K562 (cell line): ENCODE measurements at regions not wholly inside any gene's neighbourhood (a gene's known extent, or its start where the extent isn't known, plus 50 kb on each side); places are given as distances from the start of the nearest gene placed in this dataset.

Source experiments
- ATAC-seq: fragments of 200-7000 bp; cut with Tn5 transposase; 3 replicates; pipeline ENCODE4 v1.9.1; 2020; ENCODE audit warnings: moderate library complexity
- BruUV-seq: library from RNA; stranded (reverse); fragments of 400-500 nt; replicated peaks from 2 replicates; lab custom pipeline; 2021; lab: Mats Ljungman, UMichigan
- CTCF ChIA-PET: fragments of 300-600 bp; formaldehyde crosslinking; extraction: SDS; loops from one replicate; lab custom pipeline; 2021; ENCODE audit warnings: low intra/inter-chr PET ratio; lab: Yijun Ruan, JAX
- POLR2A ChIA-PET: fragments of 300-600, 350-650 bp; sonication (Branson Sonifier 250); formaldehyde crosslinking; extraction: SDS; loops from one replicate; lab custom pipeline; 2021; ENCODE audit warnings: antibody characterized with exemption, inconsistent platforms; lab: Yijun Ruan, JAX
- DNase-seq, 4 experiments: peaks; one replicate each; pipeline versions ENCODE4 v3.0.0 to v3.0.0-alpha.2; 2011 to 2018; ENCODE audit warnings: low spot score in 3 of 4, mixed read lengths in 3 of 4; ENCODE audit errors: extremely low read depth in 1 of 4
- FAIRE-seq: peaks from 2 replicates; lab custom pipeline; 2011; peaks lifted over from hg19 to GRCh38; lab: Jason Lieb, UNC
- H2AFZ ChIP-seq: 2 replicates; pipeline ENCODE4 v1.6.0; 2011; ENCODE audit warnings: low read depth, low read length, control low read depth, inconsistent platforms
- H3K27ac ChIP-seq: fragments of 200-600 bp; 3 replicates; pipeline ENCODE4 v1.8.0; 2011; ENCODE audit warnings: low read depth, mild to moderate bottlenecking, control low read depth, inconsistent platforms, low read length, moderate library complexity, mixed read lengths; ENCODE audit errors: extremely low read depth
- H3K27me3 ChIP-seq, 2 experiments: fragments of 300-600 bp in 1 of 2; 2 replicates in 1 of 2; 3 replicates in 1 of 2; pipeline versions ENCODE4 v1.6.0 to v1.8.0; 2011; ENCODE audit warnings: inconsistent platforms in 2 of 2, low read length in 2 of 2, mild to moderate bottlenecking in 1 of 2, mixed read lengths in 1 of 2, moderate library complexity in 1 of 2; ENCODE audit not compliant: control insufficient read depth in 2 of 2, insufficient read depth in 2 of 2
- H3K36me3 ChIP-seq: fragments of 300-600 bp; 3 replicates; pipeline ENCODE4 v1.8.0; 2011; ENCODE audit warnings: mild to moderate bottlenecking, low read length, inconsistent platforms; ENCODE audit not compliant: control insufficient read depth, insufficient read depth
- H3K4me1 ChIP-seq, 2 experiments: fragments of 200-600 bp in 1 of 2; replicated peaks in 1 of 2; 2 replicates in 1 of 2; 3 replicates in 1 of 2; pipeline versions ENCODE4 v1.5.1 to v1.8.0; 2011; ENCODE audit warnings: inconsistent platforms in 2 of 2, low read length in 2 of 2, mild to moderate bottlenecking in 1 of 2, mixed read lengths in 1 of 2, moderate library complexity in 1 of 2; ENCODE audit not compliant: control insufficient read depth in 2 of 2, insufficient read depth in 2 of 2
- H3K4me2 ChIP-seq: 2 replicates; pipeline ENCODE4 v1.6.1; 2011; ENCODE audit warnings: low read length, control low read depth, inconsistent platforms, mixed read lengths; ENCODE audit not compliant: insufficient read depth
- H3K4me3 ChIP-seq: fragments of 200-600 bp; sonication (generic), shearing (Covaris generic); 2 replicates; pipeline ENCODE4 v1.5.1; 2016; ENCODE audit warnings: control low read depth, inconsistent platforms
- H3K79me2 ChIP-seq: fragments of 200-600 bp; 3 replicates; pipeline ENCODE4 v1.8.0; 2011; ENCODE audit warnings: low read length, inconsistent platforms; ENCODE audit not compliant: control insufficient read depth, insufficient read depth
- H3K9ac ChIP-seq, 2 experiments: 2 replicates each; pipeline versions ENCODE4 v1.6.0 to v1.6.1; 2011; ENCODE audit warnings: low read depth in 2 of 2, low read length in 2 of 2, control low read depth in 1 of 2, inconsistent platforms in 1 of 2, mild to moderate bottlenecking in 1 of 2, mixed read lengths in 1 of 2; ENCODE audit not compliant: insufficient read depth in 1 of 2
- H3K9me1 ChIP-seq: one replicate; pipeline ENCODE4 v1.6.0; 2011; ENCODE audit warnings: inconsistent platforms, mild to moderate bottlenecking, low read length, moderate library complexity; ENCODE audit not compliant: control insufficient read depth, insufficient read depth
- H3K9me3 ChIP-seq: replicated peaks from 2 replicates; pipeline ENCODE4 v1.5.1; 2011; ENCODE audit warnings: low read depth, low read length, inconsistent platforms; ENCODE audit not compliant: control insufficient read depth, insufficient read depth
- H4K20me1 ChIP-seq: replicated peaks from 2 replicates; pipeline ENCODE4 v1.6.1; 2011; ENCODE audit warnings: low read length, inconsistent platforms, mixed read lengths; ENCODE audit not compliant: control insufficient read depth, insufficient read depth
- CREB1 ChIP-seq, 2 experiments: sonication (generic) in 1 of 2; formaldehyde crosslinking in 1 of 2; IDR thresholded peaks; 2 replicates each; pipeline versions ENCODE4 v1.6.1 to v1.8.0; 2012 to 2022; ENCODE audit warnings: inconsistent platforms in 1 of 2, mild to moderate bottlenecking in 1 of 2, missing genetic modification reagents in 1 of 2, moderate library complexity in 1 of 2
- HIVEP1 ChIP-seq: fragments of 250-450 bp; sonication (Bioruptor Pico); IDR thresholded peaks from 2 replicates; pipeline ENCODE4 v1.4.0; 2020; ENCODE audit warnings: mild to moderate bottlenecking
- PHF8 ChIP-seq: fragments of 200-600 bp; sonication (generic); IDR thresholded peaks from 2 replicates; pipeline ENCODE4 v1.6.1; 2012; ENCODE audit warnings: mixed run types, mild to moderate bottlenecking, inconsistent platforms, low read length, moderate library complexity, borderline replicate concordance
- POLR3A ChIP-seq: IDR thresholded peaks from 2 replicates; pipeline ENCODE4 v1.6.1; 2011; ENCODE audit warnings: borderline replicate concordance, mild to moderate bottlenecking, moderate library complexity; ENCODE audit not compliant: insufficient read length, insufficient read depth; ENCODE audit errors: extremely low read depth
- ZNF778 ChIP-seq: fragments of 450-650 bp; formaldehyde crosslinking; IDR thresholded peaks from 2 replicates; pipeline ENCODE4 v1.4.0; 2020; ENCODE audit warnings: mild to moderate bottlenecking, moderate library complexity
- WGBS: fragments of 100-300 bp; shearing (Covaris generic); methylation state at CpG from one replicate; pipeline ENCODE4 v1.1.6; 2016; ENCODE audit warnings: low coverage, mixed read lengths; ENCODE audit not compliant: insufficient coverage; ENCODE audit errors: missing lambda C conversion rate; 5-methylcytosine and 5-hydroxymethylcytosine counted together
- in situ Hi-C: fragments of 300-500 bp; cut with MboI; formaldehyde crosslinking; loops from 4 replicates; pipeline ENCODE4 v1.15.0; 2018; ENCODE audit warnings: inconsistent platforms, mixed read lengths
- intact Hi-C: fragments of 100-400 bp; cut with micrococcal nuclease; formaldehyde crosslinking; loops from 2 replicates; pipeline ENCODE4 v1.14.2; 2022
- TF ChIP-seq, protein P1 (sequence below): fragments of 250-450 bp; sonication (Bioruptor Pico); IDR thresholded peaks from 2 replicates; pipeline ENCODE4 v1.4.0; 2020; ENCODE audit warnings: mild to moderate bottlenecking
- TF ChIP-seq, protein P2 (sequence below): sonication (generic); formaldehyde crosslinking; IDR thresholded peaks from 2 replicates; pipeline ENCODE4 v1.8.0; 2022; ENCODE audit warnings: mild to moderate bottlenecking, missing genetic modification reagents
- TF ChIP-seq, protein P3 (sequence below), 2 experiments: fragments of 450-650 bp; conservative IDR thresholded peaks; 2 replicates each; pipeline ENCODE4 v1.6.1; 2017; ENCODE audit warnings: mild to moderate bottlenecking in 2 of 2, moderate library complexity in 2 of 2
- TF ChIP-seq, protein P4 (sequence below): fragments of 250-450 bp; sonication (Bioruptor Pico); IDR thresholded peaks from 2 replicates; pipeline ENCODE4 v1.5.0; 2020; ENCODE audit warnings: mild to moderate bottlenecking
- TF ChIP-seq, protein P5 (sequence below): sonication (generic); formaldehyde crosslinking; IDR thresholded peaks from 2 replicates; pipeline ENCODE4 v1.8.0; 2022; ENCODE audit warnings: mild to moderate bottlenecking, low read depth, missing genetic modification reagents

DNA sequence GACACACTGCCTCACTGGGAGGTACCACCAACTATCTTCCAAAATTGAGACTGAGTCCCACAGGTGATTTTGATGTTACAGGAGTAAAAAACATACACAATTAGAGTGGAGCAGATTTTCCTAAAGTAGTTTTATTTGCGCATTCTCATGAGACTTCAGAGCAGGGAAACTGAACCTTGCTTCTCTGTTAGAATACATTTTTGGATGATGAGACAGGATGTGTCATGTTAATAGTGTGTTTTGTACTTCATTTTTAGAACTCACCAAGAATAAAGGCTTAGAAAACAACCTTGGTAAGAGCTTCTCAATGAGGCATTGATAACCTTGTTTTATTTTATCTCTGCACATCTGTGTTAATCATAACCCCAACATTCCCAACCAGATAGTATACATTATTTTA, 310.2 kb upstream of the GALNT5 start (continued):
- TF ChIP-seq ZNF778 (CRISPR knock-in tag) (no peak), CREB1 (IDR thresholded peaks at IDR 0.05) (no peak), CREB1 (CRISPR knock-in tag; IDR thresholded peaks at IDR 0.05) (no peak), PHF8 (no peak), POLR3A (no peak)
- TF ChIP-seq, protein P1, sequence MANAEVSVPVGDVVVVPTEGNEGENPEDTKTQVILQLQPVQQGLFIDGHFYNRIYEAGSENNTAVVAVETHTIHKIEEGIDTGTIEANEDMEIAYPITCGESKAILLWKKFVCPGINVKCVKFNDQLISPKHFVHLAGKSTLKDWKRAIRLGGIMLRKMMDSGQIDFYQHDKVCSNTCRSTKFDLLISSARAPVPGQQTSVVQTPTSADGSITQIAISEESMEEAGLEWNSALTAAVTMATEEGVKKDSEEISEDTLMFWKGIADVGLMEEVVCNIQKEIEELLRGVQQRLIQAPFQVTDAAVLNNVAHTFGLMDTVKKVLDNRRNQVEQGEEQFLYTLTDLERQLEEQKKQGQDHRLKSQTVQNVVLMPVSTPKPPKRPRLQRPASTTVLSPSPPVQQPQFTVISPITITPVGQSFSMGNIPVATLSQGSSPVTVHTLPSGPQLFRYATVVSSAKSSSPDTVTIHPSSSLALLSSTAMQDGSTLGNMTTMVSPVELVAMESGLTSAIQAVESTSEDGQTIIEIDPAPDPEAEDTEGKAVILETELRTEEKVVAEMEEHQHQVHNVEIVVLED (CRISPR knock-in tag) = no peak
- TF ChIP-seq, all 486 proteins: peak for 0

DNA sequence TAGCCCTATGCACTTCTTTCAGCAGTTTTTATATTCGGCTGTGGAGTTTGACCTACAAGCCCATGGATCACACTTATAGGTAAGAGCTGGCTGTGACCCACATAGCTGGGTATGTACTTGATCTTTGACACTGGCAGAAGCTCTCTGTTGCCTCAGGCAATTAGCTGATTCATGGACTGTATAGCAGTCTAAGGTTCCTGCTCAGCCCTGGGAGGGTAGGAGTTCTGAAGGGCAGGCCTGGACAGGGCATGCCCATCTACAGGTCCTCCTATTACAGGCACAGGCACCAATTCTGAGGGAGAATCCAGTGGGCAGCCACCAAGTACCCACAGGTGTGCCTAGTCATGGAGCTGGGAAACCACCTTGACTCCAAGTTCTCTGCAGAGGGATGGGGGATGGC, 301.8 kb upstream of the GALNT5 start:
- in situ Hi-C loops = no loop called here
- no peak for ATAC-seq
- TF ChIP-seq, protein P2, sequence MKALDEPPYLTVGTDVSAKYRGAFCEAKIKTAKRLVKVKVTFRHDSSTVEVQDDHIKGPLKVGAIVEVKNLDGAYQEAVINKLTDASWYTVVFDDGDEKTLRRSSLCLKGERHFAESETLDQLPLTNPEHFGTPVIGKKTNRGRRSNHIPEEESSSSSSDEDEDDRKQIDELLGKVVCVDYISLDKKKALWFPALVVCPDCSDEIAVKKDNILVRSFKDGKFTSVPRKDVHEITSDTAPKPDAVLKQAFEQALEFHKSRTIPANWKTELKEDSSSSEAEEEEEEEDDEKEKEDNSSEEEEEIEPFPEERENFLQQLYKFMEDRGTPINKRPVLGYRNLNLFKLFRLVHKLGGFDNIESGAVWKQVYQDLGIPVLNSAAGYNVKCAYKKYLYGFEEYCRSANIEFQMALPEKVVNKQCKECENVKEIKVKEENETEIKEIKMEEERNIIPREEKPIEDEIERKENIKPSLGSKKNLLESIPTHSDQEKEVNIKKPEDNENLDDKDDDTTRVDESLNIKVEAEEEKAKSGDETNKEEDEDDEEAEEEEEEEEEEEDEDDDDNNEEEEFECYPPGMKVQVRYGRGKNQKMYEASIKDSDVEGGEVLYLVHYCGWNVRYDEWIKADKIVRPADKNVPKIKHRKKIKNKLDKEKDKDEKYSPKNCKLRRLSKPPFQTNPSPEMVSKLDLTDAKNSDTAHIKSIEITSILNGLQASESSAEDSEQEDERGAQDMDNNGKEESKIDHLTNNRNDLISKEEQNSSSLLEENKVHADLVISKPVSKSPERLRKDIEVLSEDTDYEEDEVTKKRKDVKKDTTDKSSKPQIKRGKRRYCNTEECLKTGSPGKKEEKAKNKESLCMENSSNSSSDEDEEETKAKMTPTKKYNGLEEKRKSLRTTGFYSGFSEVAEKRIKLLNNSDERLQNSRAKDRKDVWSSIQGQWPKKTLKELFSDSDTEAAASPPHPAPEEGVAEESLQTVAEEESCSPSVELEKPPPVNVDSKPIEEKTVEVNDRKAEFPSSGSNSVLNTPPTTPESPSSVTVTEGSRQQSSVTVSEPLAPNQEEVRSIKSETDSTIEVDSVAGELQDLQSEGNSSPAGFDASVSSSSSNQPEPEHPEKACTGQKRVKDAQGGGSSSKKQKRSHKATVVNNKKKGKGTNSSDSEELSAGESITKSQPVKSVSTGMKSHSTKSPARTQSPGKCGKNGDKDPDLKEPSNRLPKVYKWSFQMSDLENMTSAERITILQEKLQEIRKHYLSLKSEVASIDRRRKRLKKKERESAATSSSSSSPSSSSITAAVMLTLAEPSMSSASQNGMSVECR (CRISPR knock-in tag) = no peak
- TF ChIP-seq HIVEP1 = no peak
- TF ChIP-seq, protein P3, sequence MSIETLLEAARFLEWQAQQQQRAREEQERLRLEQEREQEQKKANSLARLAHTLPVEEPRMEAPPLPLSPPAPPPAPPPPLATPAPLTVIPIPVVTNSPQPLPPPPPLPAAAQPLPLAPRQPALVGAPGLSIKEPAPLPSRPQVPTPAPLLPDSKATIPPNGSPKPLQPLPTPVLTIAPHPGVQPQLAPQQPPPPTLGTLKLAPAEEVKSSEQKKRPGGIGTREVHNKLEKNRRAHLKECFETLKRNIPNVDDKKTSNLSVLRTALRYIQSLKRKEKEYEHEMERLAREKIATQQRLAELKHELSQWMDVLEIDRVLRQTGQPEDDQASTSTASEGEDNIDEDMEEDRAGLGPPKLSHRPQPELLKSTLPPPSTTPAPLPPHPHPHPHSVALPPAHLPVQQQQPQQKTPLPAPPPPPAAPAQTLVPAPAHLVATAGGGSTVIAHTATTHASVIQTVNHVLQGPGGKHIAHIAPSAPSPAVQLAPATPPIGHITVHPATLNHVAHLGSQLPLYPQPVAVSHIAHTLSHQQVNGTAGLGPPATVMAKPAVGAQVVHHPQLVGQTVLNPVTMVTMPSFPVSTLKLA (conservative IDR thresholded peaks at IDR 0.05) = no peak
- TF ChIP-seq, protein P4, sequence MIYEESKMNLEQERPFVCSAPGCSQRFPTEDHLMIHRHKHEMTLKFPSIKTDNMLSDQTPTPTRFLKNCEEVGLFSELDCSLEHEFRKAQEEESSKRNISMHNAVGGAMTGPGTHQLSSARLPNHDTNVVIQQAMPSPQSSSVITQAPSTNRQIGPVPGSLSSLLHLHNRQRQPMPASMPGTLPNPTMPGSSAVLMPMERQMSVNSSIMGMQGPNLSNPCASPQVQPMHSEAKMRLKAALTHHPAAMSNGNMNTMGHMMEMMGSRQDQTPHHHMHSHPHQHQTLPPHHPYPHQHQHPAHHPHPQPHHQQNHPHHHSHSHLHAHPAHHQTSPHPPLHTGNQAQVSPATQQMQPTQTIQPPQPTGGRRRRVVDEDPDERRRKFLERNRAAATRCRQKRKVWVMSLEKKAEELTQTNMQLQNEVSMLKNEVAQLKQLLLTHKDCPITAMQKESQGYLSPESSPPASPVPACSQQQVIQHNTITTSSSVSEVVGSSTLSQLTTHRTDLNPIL (CRISPR knock-in tag) = no peak
- TF ChIP-seq, protein P5, sequence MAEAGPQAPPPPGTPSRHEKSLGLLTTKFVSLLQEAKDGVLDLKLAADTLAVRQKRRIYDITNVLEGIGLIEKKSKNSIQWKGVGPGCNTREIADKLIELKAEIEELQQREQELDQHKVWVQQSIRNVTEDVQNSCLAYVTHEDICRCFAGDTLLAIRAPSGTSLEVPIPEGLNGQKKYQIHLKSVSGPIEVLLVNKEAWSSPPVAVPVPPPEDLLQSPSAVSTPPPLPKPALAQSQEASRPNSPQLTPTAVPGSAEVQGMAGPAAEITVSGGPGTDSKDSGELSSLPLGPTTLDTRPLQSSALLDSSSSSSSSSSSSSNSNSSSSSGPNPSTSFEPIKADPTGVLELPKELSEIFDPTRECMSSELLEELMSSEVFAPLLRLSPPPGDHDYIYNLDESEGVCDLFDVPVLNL (CRISPR knock-in tag) = no peak

More for the DNA sequence above, 301.8 kb upstream of the GALNT5 start:
- no peaks in the 10 kb centered on the region for H3K9me1 ChIP-seq
- no peaks in the 10 kb centered on the region for H3K27me3 ChIP-seq
- BruUV-seq = no TSS peak
- no peak for FAIRE-seq
- H3K79me2 ChIP-seq = no peaks in the 10 kb centered on the region
- intact Hi-C loops = no loop called here
- H3K4me3 ChIP-seq = no peak overlapping the region
- H3K4me1 ChIP-seq = 0 out of 5 replicates have a peak, but pooled peaks cover 0 to 3% of the 10 kb centered on the region in 2 experiments
- H2AFZ ChIP-seq = no peak overlapping the region
- no peaks in the 10 kb centered on the region for H3K9me3 ChIP-seq
- H3K36me3 ChIP-seq = no peaks in the 10 kb centered on the region
- no peak for DNase-seq
- ChIA-PET CTCF (no interaction called here), POLR2A (no interaction called here)
- 6% methylated on average over 1 of the region's 1 CpG for WGBS
- no peak overlapping the region for H3K4me2 ChIP-seq
- no peak overlapping the region for H3K9ac ChIP-seq
- H3K27ac ChIP-seq = no peak overlapping the region
- no peaks in the 10 kb centered on the region for H4K20me1 ChIP-seq
